ENCODE measurements at regions not wholly inside any gene's neighbourhood (a gene's known extent, or its start where the extent isn't known, plus 50 kb on each side); places are given as distances from the start of the nearest gene placed in this dataset.

DNA sequence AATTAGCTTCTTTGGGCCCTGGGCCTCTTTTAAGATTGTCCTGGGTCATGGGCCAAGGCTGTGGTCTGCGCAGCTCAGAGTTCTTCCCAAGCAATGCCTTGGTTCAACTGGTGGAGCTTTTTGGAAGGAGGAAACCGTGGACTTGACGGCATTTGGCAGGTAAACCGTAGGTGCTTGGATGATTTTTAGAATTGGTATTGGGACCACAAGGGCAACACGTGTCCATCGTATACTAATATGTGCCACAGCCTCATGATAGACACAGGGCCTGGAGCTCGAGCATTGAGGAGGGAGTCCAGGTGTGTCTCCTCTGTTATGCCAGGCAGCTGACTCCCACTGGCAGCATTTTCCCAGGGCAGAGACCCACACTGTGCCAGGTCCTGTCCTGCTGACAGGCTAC is 120.9 kb upstream of the PITX1 start:
- TF ChIP-seq POLR2AphosphoS5 (IDR thresholded peaks at IDR 0.05; ENCODE audit: low read depth, low read length) (no peak), FOXP2 (optimal IDR thresholded peaks at IDR 0.05; ENCODE audit: borderline replicate concordance, extremely low read depth, extremely low read length, insufficient read depth) (no peak), TAF1 (IDR thresholded peaks at IDR 0.05; ENCODE audit: borderline replicate concordance, insufficient read depth, low read length) (no peak), SIN3A (IDR thresholded peaks at IDR 0.05; ENCODE audit: borderline replicate concordance, insufficient read depth, low read length) (no peak)
- TF ChIP-seq, protein P1, sequence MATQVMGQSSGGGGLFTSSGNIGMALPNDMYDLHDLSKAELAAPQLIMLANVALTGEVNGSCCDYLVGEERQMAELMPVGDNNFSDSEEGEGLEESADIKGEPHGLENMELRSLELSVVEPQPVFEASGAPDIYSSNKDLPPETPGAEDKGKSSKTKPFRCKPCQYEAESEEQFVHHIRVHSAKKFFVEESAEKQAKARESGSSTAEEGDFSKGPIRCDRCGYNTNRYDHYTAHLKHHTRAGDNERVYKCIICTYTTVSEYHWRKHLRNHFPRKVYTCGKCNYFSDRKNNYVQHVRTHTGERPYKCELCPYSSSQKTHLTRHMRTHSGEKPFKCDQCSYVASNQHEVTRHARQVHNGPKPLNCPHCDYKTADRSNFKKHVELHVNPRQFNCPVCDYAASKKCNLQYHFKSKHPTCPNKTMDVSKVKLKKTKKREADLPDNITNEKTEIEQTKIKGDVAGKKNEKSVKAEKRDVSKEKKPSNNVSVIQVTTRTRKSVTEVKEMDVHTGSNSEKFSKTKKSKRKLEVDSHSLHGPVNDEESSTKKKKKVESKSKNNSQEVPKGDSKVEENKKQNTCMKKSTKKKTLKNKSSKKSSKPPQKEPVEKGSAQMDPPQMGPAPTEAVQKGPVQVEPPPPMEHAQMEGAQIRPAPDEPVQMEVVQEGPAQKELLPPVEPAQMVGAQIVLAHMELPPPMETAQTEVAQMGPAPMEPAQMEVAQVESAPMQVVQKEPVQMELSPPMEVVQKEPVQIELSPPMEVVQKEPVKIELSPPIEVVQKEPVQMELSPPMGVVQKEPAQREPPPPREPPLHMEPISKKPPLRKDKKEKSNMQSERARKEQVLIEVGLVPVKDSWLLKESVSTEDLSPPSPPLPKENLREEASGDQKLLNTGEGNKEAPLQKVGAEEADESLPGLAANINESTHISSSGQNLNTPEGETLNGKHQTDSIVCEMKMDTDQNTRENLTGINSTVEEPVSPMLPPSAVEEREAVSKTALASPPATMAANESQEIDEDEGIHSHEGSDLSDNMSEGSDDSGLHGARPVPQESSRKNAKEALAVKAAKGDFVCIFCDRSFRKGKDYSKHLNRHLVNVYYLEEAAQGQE (IDR thresholded peaks at IDR 0.05; ENCODE audit: insufficient read depth in 1 of 2, low read depth in 2 of 2, low read length in 2 of 2) = no peak

DNA sequence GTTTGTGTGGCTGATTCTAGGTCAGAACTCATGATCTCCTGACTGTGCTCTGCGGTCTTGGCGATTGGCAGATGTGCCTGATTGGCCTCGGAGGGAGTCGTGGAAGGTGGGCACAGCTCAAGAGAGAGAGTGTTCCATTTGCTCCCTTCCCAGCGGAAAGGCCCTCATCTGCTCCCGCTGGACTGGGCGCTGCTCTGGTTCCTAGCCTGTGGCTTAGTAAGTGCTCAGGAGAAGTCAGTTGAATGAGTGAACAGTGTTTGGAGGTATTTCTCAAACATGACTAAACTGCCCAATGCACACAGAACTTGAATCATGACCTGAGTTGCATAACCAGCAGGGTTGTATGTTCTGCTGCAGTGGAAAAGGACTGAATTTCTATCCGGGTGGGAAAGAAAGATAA is 120.2 kb upstream of the PITX1 start:
- TF ChIP-seq TAF1 (IDR thresholded peaks at IDR 0.05; ENCODE audit: borderline replicate concordance, insufficient read depth, low read length) = no peak
- no peak for TF ChIP-seq POLR2AphosphoS5 (IDR thresholded peaks at IDR 0.05; ENCODE audit: low read depth, low read length)
- TF ChIP-seq FOXP2 (optimal IDR thresholded peaks at IDR 0.05; ENCODE audit: borderline replicate concordance, extremely low read depth, extremely low read length, insufficient read depth) = no peak
- TF ChIP-seq, protein P1 (IDR thresholded peaks at IDR 0.05; ENCODE audit: insufficient read depth in 1 of 2, low read depth in 2 of 2, low read length in 2 of 2) = no peak
- TF ChIP-seq SIN3A (IDR thresholded peaks at IDR 0.05; ENCODE audit: borderline replicate concordance, insufficient read depth, low read length) = no peak

DNA sequence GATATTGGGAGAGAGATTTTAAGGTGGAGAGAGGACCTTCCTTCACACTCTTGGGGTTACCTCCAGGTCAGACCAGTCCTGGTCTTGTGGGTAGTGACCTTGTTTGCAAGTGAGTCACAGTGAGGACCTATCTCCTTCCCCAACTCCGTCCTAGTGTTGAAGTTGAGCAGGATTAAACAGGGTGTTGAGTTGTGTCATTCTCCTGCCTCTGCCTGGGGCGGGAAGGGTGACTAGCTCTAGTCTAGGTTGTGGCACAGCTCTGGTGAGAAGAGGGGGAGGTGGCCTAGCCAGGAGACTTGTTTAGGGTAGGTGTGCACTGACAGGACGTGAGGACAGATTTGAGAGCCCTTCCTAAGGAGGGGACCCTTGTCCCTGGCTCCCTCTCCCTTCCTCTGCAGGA is 119.6 kb upstream of the PITX1 start:
- TF ChIP-seq FOXP2 (optimal IDR thresholded peaks at IDR 0.05; ENCODE audit: borderline replicate concordance, extremely low read depth, extremely low read length, insufficient read depth) (no peak), TAF1 (IDR thresholded peaks at IDR 0.05; ENCODE audit: borderline replicate concordance, insufficient read depth, low read length) (no peak), POLR2AphosphoS5 (IDR thresholded peaks at IDR 0.05; ENCODE audit: low read depth, low read length) (no peak), SIN3A (IDR thresholded peaks at IDR 0.05; ENCODE audit: borderline replicate concordance, insufficient read depth, low read length) (no peak)
- TF ChIP-seq, protein P1 (IDR thresholded peaks at IDR 0.05; ENCODE audit: insufficient read depth in 1 of 2, low read depth in 2 of 2, low read length in 2 of 2) = no peak

DNA sequence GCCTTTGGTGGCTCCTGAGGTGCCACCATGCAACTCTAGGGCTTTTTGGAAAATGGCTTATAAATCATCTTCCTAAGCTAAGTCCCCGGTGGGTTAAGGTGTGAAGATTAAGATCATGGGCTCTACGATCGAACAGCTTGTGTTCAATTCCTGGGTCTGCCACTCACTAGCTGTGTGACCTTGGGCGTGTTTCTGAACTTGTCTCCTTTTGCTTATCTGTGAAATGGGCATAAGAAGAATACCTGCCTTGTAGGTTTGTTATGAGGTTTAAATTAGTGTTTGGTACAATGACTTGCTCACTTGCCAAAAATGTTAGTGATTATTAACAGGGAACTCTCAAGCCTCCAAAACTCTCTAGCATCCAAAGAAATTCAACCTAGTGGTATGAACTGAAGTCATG is 119.2 kb upstream of the PITX1 start:
- TF ChIP-seq POLR2AphosphoS5 (IDR thresholded peaks at IDR 0.05; ENCODE audit: low read depth, low read length) (no peak), SIN3A (IDR thresholded peaks at IDR 0.05; ENCODE audit: borderline replicate concordance, insufficient read depth, low read length) (no peak), TAF1 (IDR thresholded peaks at IDR 0.05; ENCODE audit: borderline replicate concordance, insufficient read depth, low read length) (no peak), FOXP2 (optimal IDR thresholded peaks at IDR 0.05; ENCODE audit: borderline replicate concordance, extremely low read depth, extremely low read length, insufficient read depth) (no peak)
- TF ChIP-seq, protein P1 (IDR thresholded peaks at IDR 0.05; ENCODE audit: insufficient read depth in 1 of 2, low read depth in 2 of 2, low read length in 2 of 2) = no peak

DNA sequence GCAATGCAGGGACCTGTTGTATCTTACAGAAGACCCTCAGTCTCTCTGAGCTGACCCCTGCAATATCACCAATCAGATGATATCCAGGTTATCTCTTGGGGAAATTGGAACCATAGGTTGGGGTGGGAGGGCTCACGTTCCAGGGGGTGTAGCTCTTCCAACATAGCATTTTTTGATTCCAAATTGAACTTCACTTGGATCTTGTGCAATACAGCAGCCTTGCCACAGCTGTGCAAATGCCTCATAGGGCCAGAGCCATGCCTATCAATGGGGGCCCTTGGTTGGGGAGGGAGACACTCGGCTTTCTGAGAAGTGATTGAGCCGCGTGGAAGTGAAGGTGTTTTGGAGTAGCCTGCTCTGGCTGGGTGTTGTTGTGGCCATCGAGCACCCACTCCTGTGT is 117.2 kb upstream of the PITX1 start:
- no peak for TF ChIP-seq FOXP2 (optimal IDR thresholded peaks at IDR 0.05; ENCODE audit: borderline replicate concordance, extremely low read depth, extremely low read length, insufficient read depth)
- no peak for TF ChIP-seq SIN3A (IDR thresholded peaks at IDR 0.05; ENCODE audit: borderline replicate concordance, insufficient read depth, low read length)
- TF ChIP-seq, protein P1 (IDR thresholded peaks at IDR 0.05; ENCODE audit: insufficient read depth in 1 of 2, low read depth in 2 of 2, low read length in 2 of 2) = no peak
- no peak for TF ChIP-seq POLR2AphosphoS5 (IDR thresholded peaks at IDR 0.05; ENCODE audit: low read depth, low read length)
- TF ChIP-seq TAF1 (IDR thresholded peaks at IDR 0.05; ENCODE audit: borderline replicate concordance, insufficient read depth, low read length) = no peak
